ENCODE measurements at regions not wholly inside any gene's neighbourhood (a gene's known extent, or its start where the extent isn't known, plus 50 kb on each side); places are given as distances from the start of the nearest gene placed in this dataset.
A peak's percentile ranks its signal among the peaks of the same experiment; 100 is the strongest.

DNA sequence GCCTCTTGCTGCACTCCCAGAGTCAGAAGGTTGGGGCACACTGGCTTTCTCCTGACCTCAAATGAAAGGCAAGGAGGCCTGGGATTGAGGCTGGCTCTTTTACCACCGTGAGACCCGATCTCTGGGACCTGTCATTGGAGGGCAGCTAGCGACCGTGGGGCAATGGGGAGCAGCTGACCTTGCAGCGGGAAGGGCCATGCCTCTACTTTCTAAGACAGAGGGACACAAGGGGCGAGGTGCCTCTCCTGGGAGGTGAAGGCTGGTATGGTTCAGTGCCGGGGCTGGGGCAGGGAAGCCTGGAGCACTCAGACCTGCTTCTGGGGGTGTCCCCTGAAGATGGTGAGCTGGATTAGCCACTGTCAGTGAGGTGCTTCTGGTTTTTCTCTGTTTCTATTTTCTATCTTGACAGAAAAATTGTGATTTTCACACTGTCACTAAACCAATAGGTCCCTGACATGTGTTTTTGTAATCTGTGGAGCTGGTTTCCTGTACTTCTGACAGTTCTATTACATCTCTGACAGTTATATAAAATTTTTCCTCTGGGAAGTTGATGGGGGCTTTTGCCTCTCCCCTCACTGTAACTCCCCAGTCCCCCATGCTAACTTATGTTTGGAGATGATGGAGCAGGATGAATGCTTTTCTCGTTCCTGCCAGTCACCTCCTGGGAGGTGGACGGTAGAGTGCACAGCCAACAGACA lies 340.8 kb downstream of the RPS24 start:
- no peak for DNase-seq

DNA sequence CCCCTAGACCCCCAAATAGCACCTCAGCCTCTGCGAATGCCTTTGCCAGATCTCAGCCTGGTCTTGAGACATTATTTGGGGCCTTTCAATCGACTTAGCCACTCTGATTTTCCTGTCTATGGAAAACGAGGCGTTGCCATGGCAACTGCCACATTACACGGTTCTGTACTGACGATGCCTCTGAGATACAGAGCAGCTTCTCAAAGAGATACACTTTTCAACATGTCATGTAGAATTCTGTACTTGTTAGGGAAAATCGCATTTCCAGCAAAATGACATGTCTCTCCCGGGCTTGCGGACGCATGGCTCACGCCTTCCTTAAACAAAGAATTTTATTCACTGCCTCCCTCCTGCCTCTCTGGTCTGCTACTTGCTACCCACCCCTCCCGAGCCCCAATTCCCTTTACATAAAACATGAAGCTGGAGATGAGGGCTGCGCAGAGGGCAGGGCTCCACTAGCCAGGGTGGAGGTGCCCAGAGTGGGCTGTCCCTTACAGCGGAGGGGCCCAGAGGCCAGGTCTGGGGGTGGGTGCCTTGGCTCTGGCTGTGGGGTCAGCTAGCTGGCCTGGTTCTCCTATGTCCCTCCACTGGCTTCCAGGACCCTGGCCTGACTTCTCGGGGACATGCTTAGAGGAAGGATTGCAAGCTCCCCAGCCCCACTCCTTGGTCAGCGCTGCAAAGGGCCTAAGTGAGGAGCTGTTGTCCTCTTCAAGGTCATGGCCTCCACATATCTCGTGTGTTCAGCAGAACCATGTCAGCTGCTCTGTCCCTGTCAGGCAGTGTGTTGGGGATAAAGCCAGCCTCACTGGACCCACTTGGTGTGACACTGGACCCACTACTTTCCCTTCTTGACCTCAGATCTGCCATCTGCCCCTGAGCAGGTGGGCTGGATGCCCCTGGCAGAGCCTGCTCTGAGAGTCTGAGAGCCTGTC lies 342.5 kb downstream of the RPS24 start:
- DNase-seq = peak; percentile 55

DNA sequence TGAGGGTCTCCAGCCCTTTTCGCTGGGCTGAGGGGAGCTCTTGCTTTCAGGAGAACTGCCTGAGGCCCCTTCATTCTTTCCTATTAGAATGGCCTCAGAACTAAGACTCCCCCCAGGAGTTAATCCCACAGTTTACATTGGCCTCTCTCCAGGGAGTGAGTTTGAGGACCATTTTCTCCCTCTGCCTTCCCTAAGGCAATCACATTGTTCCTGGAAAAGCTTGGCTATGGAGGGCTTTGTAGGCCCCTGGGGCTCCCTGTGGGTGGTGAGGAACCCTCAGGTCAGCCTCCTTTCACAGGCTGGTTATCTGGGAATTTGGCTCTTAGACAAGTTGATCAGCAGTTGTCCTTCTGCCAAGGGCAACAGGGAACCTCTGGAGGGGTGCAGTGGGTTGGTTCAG lies 343.7 kb downstream of the RPS24 start:
- DNase-seq = no peak

DNA sequence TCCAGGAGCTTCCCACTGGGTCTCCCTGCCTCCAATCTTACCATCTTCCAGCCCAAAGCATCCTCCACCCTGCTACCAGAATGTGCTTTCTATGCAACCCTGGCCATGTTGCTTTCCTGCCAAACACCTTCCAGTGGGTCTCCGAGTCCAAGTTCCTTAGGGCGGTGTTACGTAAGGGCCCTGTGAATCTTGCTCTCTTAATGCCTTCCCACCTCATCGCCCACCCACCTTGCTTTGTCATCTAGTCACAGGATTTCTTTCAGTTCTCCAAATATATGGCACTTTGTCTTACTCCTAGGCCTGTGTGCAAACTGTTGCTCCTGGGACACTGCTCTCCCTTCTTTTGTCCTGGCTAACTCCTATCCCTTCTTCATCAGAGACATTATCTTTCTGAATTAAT lies 344.5 kb downstream of the RPS24 start:
- DNase-seq = no peak

DNA sequence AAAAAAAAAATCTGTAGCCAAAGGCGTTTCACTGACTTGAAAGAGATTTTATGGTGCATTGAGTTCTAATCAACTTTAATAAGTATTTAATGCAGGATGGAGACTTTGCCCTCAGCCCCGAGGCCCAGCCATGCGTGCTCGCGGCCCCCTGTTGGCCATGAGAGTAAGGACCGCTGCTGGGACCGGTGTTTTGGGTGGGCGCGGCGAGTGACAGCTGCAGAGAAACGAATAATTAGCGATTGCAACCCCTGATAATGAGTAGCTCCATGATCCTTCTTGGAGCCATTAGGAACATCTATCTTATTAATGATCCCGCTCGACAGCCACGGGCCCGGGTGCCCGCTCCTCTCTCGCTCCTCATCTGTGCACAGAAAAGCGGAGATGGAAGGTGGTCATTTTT lies 347.4 kb downstream of the RPS24 start:
- DNase-seq = no peak

DNA sequence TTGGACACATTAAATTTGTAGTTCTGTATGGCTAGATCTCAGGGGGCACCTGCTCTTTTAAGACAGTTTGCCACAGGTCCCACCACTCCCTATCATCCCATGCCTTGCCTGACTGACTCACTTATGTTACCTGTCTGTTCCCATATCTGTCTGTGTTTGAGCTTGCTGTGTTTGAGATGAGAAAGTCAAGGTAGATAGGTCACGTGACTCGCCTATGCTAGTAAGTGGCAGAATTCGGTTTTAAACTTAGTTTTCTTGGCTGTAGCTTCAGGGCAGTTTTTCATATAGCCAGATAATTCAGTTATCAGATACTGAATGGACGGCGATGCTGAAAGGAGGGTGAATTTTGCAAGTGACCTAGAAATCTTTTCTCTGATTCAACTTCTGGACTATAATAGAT lies 348.4 kb downstream of the RPS24 start:
- no peak for DNase-seq

DNA sequence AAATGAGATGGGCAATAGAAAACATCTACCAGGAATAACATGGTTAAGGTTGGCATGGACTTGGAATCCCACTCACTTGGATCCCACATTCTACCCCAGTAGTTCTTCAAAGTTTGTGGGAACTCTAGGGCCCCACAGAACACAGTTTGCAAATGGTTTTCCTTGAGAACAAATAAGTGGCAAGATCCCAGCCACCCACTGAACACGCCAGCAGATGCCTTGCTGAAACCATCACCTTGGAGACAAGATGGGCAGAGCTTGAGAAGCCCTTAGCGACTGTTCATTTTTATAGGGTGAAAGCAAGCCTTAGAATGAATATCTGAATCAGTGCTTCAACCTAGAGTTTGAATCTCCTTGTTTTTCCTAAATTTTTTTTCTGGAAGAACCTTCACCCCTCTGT lies 349.1 kb downstream of the RPS24 start:
- DNase-seq = no peak

DNA sequence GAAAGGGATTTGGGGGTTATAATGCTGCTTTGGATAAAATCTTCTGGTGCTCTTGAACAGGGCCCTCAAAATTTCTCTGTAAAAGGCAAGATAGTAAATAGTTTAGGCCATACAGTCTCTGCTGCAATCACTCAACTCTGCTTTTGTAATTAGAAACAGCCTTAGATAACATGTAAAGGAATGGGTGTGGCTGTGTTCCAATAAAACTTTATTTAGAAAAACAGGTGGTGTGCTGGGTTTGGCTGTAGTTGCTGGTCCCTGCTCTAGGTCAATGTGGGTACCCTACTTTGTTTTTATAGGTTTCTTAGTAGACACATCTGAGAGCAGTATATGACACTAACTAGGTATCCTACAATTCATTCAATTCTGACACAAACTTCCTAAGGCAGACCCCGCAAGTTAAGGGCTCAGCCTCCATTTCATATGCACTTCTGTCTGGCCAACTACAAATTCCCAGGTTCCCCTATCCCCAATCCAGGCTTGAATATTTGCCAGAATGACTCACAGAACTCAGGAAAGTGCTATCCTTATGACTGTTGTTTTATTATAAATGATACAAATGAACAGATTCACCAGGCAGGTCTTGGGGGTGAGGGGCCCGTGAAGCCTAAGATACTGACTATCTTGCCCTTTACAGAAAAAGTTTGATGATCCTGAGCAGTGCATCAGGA lies 349.9 kb downstream of the RPS24 start:
- no peak for DNase-seq

DNA sequence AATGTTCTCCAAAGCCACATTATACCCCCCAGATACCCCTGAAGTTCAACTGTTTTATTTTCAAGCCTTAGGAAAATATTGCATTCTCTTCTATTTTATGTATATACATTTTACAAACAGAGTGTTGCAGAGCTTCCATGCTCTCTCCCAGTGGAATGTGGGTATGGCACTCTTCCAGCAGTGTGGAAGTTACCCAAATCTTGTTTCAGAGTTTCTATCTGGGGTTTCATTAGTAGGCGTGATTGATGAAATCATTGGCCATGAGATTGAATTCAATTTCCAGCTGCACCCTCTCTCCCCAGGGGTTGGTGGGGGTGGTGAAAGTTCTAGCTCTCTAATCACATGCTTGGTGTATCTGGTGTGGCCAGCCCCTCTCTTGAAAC lies 350.4 kb downstream of the RPS24 start:
- DNase-seq = no peak

DNA sequence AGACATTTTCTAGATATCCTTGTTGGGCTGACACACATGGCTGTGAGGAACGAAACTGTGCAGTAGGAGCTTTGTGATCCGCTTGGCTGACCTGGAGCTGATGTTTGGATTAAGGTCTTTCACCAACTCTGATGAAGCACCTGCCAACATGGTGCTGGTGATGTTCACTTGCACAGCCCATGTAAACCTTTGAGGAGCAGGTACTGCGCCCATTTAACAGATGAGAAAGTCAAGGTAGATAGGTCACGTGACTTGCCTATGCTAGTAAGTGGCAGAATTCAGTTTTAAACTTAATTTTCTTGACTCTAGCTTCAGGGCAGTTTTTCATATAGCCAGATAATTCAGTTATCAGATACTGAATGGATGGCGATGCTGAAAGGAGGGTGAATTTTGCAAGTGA lies 351.9 kb downstream of the RPS24 start:
- DNase-seq = no peak

DNA sequence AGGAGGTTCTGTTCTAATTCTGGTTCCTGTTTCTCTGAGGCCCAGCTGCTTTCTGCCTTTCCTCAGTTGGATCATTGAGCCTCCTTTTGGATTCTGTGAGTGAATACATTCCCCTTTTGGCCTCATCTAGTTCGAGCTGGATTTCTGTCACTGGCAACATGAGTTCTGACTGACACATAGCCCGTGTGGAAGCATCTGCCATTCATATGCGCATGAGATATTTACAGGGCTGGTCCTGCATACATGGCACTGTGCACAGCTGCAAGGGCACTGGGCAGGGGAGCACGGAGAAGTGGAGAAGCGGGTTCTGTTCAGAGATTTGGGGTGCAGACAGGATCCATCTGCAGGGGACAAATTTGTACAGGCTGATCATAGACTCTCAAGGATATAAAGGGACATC lies 352.8 kb downstream of the RPS24 start:
- no peak for DNase-seq

DNA sequence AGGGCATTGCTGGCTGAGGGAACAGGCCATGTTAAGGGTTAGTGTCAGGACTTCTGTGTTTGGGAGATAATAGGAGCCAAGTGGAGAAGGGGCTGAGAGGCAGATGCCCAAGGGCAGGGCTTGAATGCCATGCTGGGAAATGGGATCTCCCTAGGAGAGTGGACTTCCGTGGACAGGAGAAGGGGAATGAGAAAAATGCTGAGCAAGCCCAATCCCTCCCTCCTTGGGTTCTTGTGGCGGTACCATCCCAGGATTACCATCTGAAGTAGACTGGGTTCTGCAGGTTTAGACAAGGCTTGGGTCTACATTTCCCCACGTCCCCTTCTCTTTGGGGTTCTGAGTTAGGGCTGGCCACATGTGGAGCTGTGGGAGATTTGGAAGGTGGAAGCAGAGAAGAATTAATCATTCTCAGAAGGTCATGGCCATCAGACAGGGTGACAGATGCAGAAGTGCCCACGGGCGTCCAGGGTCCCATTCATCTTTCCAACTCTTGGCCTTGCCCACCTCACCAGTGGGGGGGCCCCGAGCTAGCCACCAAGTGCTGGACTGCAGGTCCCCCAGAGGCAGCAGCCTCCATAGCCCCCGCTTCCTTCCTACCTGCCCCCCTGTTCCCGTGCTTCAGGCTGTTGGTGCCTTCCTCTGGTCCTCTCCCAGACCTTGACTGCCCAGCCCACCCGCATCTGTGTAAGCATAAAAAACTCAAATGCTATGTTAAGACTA lies 354.8 kb downstream of the RPS24 start:
- no peak for DNase-seq

DNA sequence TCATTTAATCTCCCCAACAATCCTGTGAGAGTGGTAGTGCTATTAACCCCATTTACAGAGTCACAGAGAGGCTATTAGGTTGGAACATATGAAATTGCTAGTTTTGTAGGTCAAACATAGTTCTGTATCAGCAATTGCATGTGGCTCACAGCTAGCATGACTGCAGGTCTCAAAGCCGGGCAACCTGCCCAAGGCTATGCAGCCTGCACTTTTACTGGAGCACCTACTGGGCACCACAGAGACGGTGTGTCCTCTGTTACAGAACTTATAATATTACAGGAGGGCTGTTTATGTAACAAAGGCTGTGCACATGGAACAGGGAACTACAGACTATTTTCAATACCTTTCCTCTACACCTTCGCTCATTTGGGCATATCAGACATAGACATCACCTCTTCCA lies 355.8 kb downstream of the RPS24 start:
- no peak for DNase-seq

DNA sequence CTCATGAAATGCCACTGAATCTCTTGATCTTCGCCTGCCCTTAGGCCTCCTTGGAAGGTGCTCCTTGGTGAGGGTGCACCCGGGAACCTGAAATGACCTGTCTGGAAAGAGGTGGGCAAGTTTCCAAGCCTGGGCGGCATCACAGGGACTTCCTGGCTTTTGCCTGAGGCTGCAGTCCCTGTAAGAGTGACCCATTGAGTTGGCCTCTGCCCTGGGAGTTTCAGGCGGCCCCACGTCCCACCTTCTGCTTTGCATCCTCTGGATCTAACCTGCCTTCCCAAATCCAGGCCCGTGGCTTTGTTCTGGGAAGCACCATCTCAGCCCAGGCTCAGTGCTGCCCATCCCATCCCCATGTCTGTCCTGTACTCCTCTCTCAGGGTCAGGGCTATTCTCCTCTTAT lies 356.4 kb downstream of the RPS24 start:
- DNase-seq = no peak

DNA sequence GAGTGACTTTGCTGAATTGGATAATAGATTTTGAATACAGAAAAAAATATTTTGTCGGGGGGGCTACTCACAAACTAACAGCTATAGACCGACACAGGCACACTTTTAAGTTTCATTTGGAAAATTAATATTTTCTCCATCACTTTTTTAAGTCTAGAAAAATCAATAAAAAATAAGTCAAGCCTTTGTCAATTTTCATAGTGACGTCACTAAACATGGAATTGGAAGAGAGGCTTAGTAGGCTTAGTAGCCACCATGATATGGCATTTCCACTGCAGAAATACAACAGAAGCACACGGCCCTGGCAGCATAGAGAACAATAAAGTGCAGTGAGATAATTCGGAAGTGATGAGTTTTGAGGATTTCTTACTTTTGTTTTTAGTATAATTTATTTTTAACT lies 357.2 kb downstream of the RPS24 start:
- DNase-seq = no peak

DNA sequence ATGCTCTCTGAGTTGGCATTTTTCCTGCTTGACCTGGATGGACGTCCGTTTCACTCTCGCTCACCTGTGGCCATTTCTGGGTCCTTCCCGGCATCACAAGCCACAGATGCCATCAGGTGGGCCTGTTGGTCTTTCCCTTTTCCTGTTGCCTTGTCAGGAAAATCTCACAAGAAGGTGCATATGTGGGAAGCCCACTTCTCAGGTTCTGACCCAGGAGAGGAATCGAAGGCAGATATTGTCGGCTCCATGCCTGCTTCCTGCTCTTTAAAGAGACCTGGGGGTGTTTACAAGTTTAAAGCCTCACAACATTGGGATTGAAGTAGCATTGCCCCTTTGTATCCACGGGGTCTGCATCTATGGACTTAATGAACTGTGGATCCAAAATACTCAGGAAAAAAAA lies 357.9 kb downstream of the RPS24 start:
- no peak for DNase-seq

DNA sequence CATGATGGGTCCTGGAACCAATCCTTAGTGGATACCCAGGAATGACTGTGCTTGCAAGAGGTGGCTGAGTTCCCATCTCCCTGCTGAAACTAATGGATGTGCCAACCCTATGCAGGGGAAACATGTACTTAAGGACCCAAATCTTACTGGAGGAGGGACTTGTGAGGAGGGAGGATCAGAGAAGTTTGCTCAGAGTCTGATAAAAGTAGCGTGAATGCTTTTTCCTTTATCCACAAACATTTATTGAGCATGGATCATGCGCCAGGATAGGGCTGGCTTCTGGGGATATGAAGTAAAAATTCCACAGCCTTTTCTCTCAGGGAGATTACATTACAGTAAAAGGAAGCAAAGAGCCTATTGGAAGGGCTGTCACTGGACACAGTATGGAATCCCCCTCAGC lies 358.5 kb downstream of the RPS24 start:
- DNase-seq = no peak

DNA sequence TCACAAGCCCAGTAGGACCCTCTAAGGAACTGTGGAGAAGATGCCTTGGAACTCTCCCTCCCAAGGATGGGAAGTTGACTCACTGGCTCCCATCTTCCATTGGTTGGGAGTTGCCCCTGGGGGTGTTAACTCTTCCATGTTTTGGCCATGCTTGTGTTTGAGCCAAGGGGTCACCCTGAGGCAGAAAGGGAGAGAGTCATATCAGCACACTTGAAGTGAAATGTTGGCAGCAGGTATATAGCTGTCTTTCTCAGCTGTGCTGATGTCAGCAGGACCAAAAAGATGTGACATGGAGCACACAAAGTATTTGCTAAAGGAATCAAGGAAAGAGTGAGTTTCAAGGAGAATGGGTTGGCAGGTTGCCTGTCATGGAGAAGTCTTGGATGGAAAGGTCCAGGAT lies 359.4 kb downstream of the RPS24 start:
- no peak for DNase-seq

DNA sequence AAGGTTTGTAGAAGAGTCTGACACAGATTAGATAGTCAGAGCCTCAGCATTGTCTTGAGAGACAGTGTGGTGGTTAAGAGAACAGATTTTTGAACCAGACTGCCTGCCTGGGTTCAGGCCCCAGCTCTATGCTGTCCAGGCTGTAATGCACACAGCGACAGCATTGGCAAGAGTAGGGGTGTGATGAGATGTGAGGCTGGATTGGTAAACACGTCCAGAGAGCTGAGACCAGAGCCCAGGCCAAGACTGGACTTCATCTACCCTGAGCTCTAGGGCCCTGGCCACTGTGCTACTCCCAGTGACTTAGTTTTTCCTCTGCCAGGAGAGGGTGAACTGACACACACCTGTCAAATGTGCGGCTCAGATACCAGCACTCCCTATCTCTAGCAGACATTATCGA lies 360.4 kb downstream of the RPS24 start:
- DNase-seq = no peak

DNA sequence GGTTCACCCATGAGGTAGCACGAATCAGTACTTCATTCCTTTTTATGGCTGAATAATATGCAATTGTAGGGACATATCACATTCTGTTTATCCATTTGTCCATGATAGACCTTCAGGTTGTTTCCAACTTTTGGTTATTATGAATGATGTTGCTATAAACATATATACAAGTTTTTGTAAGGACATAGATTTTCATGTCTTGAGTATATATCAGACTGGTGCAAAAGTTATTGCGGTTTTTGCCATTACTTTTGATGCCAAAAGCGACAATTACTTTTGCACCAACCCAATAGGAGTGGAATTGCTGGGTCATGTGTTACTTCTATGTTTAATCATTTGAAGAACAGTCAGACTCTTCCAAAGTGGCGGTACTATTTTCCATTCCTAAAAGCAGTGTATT lies 361.5 kb downstream of the RPS24 start:
- DNase-seq = no peak

DNA sequence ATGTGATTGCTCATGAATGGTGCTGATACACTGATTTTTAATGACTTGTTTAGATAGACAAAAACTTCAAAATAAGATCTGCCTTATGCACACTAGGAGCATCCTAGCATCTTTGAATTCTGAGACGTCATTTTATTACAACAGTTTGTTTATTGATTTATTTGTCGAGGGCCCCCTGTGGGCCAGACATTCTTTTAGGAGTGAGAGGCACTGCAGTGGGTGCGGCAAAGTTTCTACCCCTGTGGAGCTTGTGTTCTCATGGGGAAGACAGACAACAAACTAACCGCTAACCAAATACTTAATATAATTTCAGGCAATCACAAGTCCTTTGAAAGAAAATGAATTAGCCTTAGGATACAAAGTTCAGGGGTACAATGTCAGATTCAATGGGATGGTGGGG lies 363.1 kb downstream of the RPS24 start:
- DNase-seq = no peak

DNA sequence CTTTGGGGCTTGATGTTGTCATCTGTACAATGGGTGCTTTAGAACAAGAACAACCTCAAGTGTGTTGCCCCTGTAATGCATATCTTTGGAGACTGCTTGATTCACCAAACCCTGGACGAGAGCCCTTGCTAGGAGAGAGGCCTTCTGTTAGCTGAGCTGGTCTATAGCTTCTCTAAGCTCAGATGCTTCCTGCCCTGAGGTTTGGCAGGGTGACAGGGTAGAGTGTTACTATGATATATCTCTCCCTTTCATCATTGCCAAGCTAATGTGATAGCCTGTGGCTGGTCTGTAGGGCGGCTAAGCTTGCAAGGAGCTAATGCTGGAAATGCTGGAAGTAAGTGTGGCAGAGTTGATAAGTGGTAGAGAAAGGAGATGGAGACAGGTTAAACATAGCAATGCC lies 364.1 kb downstream of the RPS24 start:
- no peak for DNase-seq

DNA sequence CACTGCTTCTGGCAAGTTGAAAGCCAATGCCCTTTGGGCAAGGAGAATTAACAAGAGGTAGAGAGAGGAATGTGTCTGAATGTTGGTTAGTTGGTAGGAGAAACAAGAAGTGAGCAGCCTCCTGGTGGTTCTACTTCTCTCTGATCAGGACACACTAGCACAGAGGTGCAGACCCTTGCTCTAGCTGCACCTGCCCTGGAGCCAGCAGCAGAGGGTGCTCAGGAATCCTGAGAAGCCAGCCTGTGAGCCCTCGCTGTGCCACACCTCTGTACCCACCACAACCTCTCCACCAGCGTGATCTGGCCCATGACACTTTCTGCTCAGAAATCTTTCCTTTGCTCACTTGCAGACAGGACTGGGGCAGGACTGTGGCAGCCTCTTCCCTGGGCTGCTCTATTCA lies 364.7 kb downstream of the RPS24 start:
- no peak for DNase-seq

All from right hindlimb (tissue), 1 donor.